ENCODE measurements at regions not wholly inside any gene's neighbourhood (a gene's known extent, or its start where the extent isn't known, plus 50 kb on each side); places are given as distances from the start of the nearest gene placed in this dataset.

GRCh38 chrX:122982521-122982920 lies 201.6 kb upstream of the GRIA3 start:
- no peak for TF ChIP-seq CTCF (IDR thresholded peaks at IDR 0.05; ENCODE audit: low read length)
- TF ChIP-seq EZH2 (optimal IDR thresholded peaks at IDR 0.05; ENCODE audit: low read depth, low read length) = no peak
- TF ChIP-seq EZH2phosphoT487 (IDR thresholded peaks at IDR 0.05; ENCODE audit: low read length) = no peak
